ENCODE measurements at regions not wholly inside any gene's neighbourhood (a gene's known extent, or its start where the extent isn't known, plus 50 kb on each side); places are given as distances from the start of the nearest gene placed in this dataset.

GRCh38 chr5:171684169-171684568, 101.4 kb upstream of the SMIM23 start:
- DNase-seq (ENCODE audit: low spot score) = no peak
- Mint-ChIP-seq H3K4me3 (ENCODE audit: unreplicated experiment) (no peak overlapping the region), H3K9me3 (ENCODE audit: low read depth) (no peaks in the 10 kb centered on the region), H3K36me3 (ENCODE audit: low read depth) (no peaks in the 10 kb centered on the region), H3K27me3 (ENCODE audit: low read depth) (peaks cover 2% of the 10 kb centered on the region), H3K27ac (ENCODE audit: unreplicated experiment) (no peak overlapping the region), H3K4me1 (ENCODE audit: low read depth) (peaks cover 23% of the 10 kb centered on the region)
- TF ChIP-seq CTCF (IDR thresholded peaks at IDR 0.05) = no peak

GRCh38 chr5:171688696-171689495, 96.7 kb upstream of the SMIM23 start:
- Mint-ChIP-seq H3K4me1 (ENCODE audit: low read depth) (no peaks in the 10 kb centered on the region), H3K27me3 (ENCODE audit: low read depth) (peaks cover 4% of the 10 kb centered on the region), H3K4me3 (ENCODE audit: unreplicated experiment) (no peak overlapping the region), H3K9me3 (ENCODE audit: low read depth) (no peaks in the 10 kb centered on the region), H3K27ac (ENCODE audit: unreplicated experiment) (no peak overlapping the region), H3K36me3 (ENCODE audit: low read depth) (no peaks in the 10 kb centered on the region)
- DNase-seq (ENCODE audit: low spot score) = no peak
- no peak for TF ChIP-seq CTCF (IDR thresholded peaks at IDR 0.05)

GRCh38 chr5:171689853-171690417, 95.7 kb upstream of the SMIM23 start:
- Mint-ChIP-seq H3K27me3 (ENCODE audit: low read depth) (peaks cover 7% of the 10 kb centered on the region), H3K27ac (ENCODE audit: unreplicated experiment) (no peak overlapping the region), H3K4me3 (ENCODE audit: unreplicated experiment) (no peak overlapping the region), H3K4me1 (ENCODE audit: low read depth) (no peaks in the 10 kb centered on the region), H3K9me3 (ENCODE audit: low read depth) (no peaks in the 10 kb centered on the region), H3K36me3 (ENCODE audit: low read depth) (no peaks in the 10 kb centered on the region)
- no peak for TF ChIP-seq CTCF (IDR thresholded peaks at IDR 0.05)
- no peak for DNase-seq (ENCODE audit: low spot score)

GRCh38 chr5:171692107-171692506, 93.5 kb upstream of the SMIM23 start:
- no peaks in the 10 kb centered on the region for H3K36me3 Mint-ChIP-seq (ENCODE audit: low read depth)
- H3K9me3 Mint-ChIP-seq (ENCODE audit: low read depth) = no peaks in the 10 kb centered on the region
- no peak for TF ChIP-seq CTCF (IDR thresholded peaks at IDR 0.05)
- no peaks in the 10 kb centered on the region for H3K4me1 Mint-ChIP-seq (ENCODE audit: low read depth)
- H3K27me3 Mint-ChIP-seq (ENCODE audit: low read depth) = peaks cover 11% of the 10 kb centered on the region
- no peak overlapping the region for H3K27ac Mint-ChIP-seq (ENCODE audit: unreplicated experiment)
- DNase-seq (ENCODE audit: low spot score) = no peak
- H3K4me3 Mint-ChIP-seq (ENCODE audit: unreplicated experiment) = no peak overlapping the region

- no peak for TF ChIP-seq CTCF (IDR thresholded peaks at IDR 0.05)
- Mint-ChIP-seq H3K4me3 (ENCODE audit: unreplicated experiment) (no peak overlapping the region), H3K27me3 (ENCODE audit: low read depth) (peaks cover 11% of the 10 kb centered on the region), H3K36me3 (ENCODE audit: low read depth) (no peaks in the 10 kb centered on the region), H3K27ac (ENCODE audit: unreplicated experiment) (no peak overlapping the region), H3K9me3 (ENCODE audit: low read depth) (no peaks in the 10 kb centered on the region), H3K4me1 (ENCODE audit: low read depth) (no peaks in the 10 kb centered on the region)
- DNase-seq (ENCODE audit: low spot score) = no peak
Observed at GRCh38 chr5:171692936-171693335, 92.7 kb upstream of the SMIM23 start.
